ENCODE measurements at regions not wholly inside any gene's neighbourhood (a gene's known extent, or its start where the extent isn't known, plus 50 kb on each side); places are given as distances from the start of the nearest gene placed in this dataset.

DNA sequence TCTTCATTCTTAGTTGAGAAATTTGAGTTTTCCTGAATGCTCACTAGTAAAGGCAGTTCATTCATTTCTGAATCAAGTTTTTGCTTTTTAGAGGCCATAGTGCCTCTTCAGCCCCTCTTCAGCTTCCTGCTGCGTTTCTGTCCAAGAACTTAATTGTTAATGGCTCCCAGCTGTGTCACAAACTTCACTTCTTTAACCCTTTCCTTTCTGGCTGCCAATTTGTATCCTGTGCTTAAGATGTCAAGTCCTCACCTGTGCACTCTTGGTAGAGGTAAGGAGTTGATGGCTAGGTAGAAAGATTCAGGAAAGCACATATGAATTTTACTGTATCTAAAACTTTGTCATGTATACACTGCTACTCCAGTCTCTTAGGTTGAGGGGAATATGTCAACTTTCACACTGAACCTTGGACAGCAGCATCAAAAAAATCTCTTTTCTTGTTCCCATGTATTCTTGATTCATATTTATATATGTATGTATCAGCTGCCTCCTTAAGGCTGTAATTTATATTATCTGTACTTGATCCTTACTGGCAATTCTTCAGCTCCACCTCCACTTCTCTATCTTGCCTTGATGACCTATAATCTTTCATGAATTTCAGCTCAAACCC, 612.8 kb downstream of the LMO4 start:
- no peak overlapping the region for H3K4me3 Mint-ChIP-seq
- H3K9me3 Mint-ChIP-seq = no peaks in the 10 kb centered on the region
- no peak overlapping the region for H3K27ac Mint-ChIP-seq
- no peak for ATAC-seq
- no peaks in the 10 kb centered on the region for H3K4me1 Mint-ChIP-seq (ENCODE audit: low read depth in 2 of 2)
- H3K36me3 Mint-ChIP-seq = no peaks in the 10 kb centered on the region
- no peak for DNase-seq (ENCODE audit: low spot score)
- H3K27me3 Mint-ChIP-seq = peaks cover 11 to 16% of the 10 kb centered on the region in 2 donors

DNA sequence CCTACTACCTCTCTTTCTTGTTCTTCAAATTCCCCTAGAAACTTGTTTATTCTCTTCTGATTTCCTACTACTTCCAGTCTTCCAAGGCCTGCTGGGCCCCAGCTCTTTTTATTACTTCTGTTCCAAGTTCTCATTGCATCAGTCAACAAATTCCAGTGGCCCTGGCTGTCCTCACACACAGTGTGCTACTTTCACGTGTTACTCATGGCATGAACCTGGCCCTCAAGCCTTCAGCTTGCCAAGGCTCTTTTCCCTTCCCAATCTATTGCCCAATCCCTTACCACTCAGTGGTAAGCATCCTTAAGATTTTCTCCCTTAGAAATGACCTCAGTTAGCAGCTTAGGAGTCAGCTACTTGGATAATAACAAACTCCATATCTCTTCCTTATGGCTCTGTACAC, 613.5 kb downstream of the LMO4 start:
- Mint-ChIP-seq H3K4me3 (no peak overlapping the region), H3K4me1 (ENCODE audit: low read depth in 2 of 2) (no peaks in the 10 kb centered on the region)
- ATAC-seq = no peak

DNA sequence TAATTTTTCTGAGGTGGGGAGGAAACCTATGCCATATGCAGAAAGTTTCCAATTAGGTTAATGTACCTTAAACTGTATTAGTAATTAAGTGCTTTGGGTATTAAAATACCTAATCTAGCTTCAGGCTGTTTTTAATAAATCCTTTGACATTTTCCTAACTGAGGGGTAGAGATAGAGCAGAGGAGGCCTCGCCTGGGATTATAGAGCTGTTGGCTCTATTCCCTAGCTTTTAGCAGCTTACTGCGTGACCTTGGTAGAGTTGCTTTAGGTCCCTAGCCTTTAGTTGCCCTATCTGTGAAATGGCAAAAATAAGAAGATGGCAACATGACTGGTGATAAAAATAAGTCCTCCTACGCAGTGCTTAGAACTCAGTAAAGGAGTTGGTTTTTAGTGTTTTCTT, 621.0 kb downstream of the LMO4 start:
- DNase-seq (ENCODE audit: low spot score) = no peak
- H3K27ac Mint-ChIP-seq = no peak overlapping the region
- H3K4me1 Mint-ChIP-seq (ENCODE audit: low read depth in 2 of 2) = peaks cover 0 to 5% of the 10 kb centered on the region in 2 donors
- H3K4me3 Mint-ChIP-seq = no peak overlapping the region
- no peaks in the 10 kb centered on the region for H3K9me3 Mint-ChIP-seq
- no peak for ATAC-seq
- peaks cover 17 to 18% of the 10 kb centered on the region in 2 donors for H3K27me3 Mint-ChIP-seq
- H3K36me3 Mint-ChIP-seq = no peaks in the 10 kb centered on the region

More for the DNA sequence above, 613.5 kb downstream of the LMO4 start:
- no peak for DNase-seq (ENCODE audit: low spot score)
- Mint-ChIP-seq H3K27me3 (peaks cover 11 to 16% of the 10 kb centered on the region in 2 donors), H3K27ac (no peak overlapping the region), H3K36me3 (no peaks in the 10 kb centered on the region), H3K9me3 (no peaks in the 10 kb centered on the region)

DNA sequence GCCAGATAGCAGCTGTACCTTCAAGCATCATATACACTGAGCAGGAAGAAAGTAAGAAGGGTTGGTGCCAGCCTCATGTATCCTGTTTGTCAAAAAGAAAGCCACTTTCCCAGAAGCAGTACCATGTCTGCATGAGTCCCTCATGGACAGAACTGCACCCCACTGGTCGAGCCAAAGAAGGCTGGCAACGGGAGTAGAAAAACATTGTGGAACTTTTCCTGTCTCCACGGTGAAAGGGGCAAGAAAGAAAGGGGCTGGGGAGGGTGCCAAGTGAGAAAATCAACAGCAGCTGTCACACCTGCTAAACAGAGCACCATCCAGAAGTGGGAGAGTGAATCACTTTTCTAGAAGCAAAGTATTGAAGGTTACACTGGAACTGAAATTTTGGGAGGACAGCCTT, 621.7 kb downstream of the LMO4 start:
- H3K27ac Mint-ChIP-seq = no peak overlapping the region
- H3K4me1 Mint-ChIP-seq (ENCODE audit: low read depth in 2 of 2) = peaks cover 0 to 5% of the 10 kb centered on the region in 2 donors
- H3K36me3 Mint-ChIP-seq = no peaks in the 10 kb centered on the region
- no peak for ATAC-seq
- H3K9me3 Mint-ChIP-seq = no peaks in the 10 kb centered on the region
- H3K27me3 Mint-ChIP-seq = peaks cover 16 to 24% of the 10 kb centered on the region in 2 donors
- H3K4me3 Mint-ChIP-seq = no peak overlapping the region
- no peak for DNase-seq (ENCODE audit: low spot score)

DNA sequence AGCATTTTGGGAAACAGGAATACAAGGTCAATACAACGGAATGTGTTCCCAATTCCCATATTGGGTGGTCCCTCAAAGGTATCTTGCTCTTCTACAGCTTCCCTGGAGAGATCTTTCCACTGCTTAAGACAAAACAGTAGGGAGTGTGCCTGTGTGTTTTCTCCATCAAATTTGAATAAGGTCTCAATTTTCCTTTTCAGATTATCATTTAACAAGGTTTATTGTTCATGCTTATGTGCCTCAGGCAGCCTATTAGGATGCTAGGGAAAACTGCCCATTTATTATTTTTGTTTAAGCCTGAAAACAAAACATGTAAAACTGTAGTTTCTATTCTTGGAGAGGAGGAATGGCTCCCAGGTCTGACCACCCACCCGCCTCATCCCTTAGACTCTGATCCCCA, 622.7 kb downstream of the LMO4 start:
- no peaks in the 10 kb centered on the region for H3K36me3 Mint-ChIP-seq
- DNase-seq (ENCODE audit: low spot score) (no peak), ATAC-seq (no peak)
- peaks cover 16 to 32% of the 10 kb centered on the region in 2 donors for H3K27me3 Mint-ChIP-seq
- peaks cover 0 to 5% of the 10 kb centered on the region in 2 donors for H3K4me1 Mint-ChIP-seq (ENCODE audit: low read depth in 2 of 2)
- H3K9me3 Mint-ChIP-seq = no peaks in the 10 kb centered on the region
- H3K27ac Mint-ChIP-seq = no peak overlapping the region
- H3K4me3 Mint-ChIP-seq = no peak overlapping the region

DNA sequence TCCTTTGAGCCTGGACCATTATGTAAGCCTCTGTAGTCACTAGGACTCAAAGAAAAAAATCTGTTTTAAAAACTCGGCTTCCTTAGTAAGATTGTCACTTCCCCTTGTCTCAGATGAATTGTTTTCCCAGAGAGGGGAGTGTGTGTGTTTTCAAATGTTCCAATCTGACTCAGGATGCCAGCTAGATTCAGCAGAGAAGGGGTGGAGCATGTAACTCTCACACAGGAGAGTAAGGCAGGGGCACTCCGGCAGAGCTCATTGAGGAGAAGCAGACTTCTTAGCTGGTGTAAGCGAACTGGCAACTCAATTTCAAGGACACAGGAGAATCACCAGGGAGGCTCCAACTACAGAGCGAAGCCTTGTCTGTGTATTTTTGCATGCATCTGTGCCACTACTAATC, 623.2 kb downstream of the LMO4 start:
- peaks cover 16 to 32% of the 10 kb centered on the region in 2 donors for H3K27me3 Mint-ChIP-seq
- peaks cover 0 to 5% of the 10 kb centered on the region in 2 donors for H3K4me1 Mint-ChIP-seq (ENCODE audit: low read depth in 2 of 2)
- H3K36me3 Mint-ChIP-seq = no peaks in the 10 kb centered on the region
- DNase-seq (ENCODE audit: low spot score) (no peak), ATAC-seq (no peak)
- no peak overlapping the region for H3K4me3 Mint-ChIP-seq
- no peaks in the 10 kb centered on the region for H3K9me3 Mint-ChIP-seq
- no peak overlapping the region for H3K27ac Mint-ChIP-seq

DNA sequence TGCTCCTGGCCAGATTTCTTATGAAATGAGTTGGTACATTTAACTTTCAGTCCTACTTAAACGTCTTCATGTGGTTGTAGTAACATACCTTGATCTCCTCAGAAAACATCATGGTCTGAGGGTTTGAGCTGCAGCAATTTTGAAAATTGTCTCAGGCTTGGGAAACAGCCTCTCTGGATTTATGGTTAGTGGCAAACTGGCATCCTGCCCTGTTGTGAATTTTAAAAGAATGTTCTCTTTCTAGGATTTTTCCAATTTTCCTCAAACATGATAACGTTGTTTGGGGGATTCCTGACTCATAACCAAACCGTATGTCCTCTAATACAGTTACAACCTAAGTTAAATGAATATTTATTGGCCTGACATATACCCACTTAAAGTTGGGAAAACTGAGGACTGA, 624.4 kb downstream of the LMO4 start:
- H3K27me3 Mint-ChIP-seq = peaks cover 16 to 32% of the 10 kb centered on the region in 2 donors

DNA sequence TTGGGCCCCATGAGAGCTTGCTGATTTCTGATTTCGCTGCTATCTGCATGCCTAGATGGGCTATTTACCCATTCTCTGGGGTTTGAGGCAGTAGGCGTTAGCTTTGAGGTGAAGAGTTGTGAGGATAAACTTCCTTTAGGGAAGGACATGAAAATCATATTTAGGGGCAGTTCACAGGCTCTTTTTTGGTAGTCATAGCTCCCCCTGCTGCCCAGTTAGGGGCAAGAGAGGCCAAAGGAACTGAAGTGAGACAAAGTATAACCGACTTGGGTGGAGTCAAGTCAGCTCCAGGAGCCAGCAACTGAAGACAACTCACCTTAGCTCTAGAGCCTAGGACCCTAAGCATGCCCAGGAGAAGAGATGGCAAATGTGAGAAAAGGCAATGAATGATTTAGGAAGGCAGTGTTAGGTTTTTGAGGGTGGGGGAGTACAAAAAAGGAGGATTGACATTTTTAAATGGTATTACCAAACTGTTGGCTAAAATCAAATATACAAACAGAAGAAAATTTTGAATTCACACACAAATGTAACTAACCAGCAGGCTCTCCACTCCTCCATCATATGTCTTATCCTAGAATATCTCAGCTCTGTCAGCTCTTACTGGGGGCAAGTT, 625.2 kb downstream of the LMO4 start:
- Mint-ChIP-seq H3K9me3 (no peaks in the 10 kb centered on the region), H3K4me1 (ENCODE audit: low read depth in 2 of 2) (peaks cover 0 to 5% of the 10 kb centered on the region in 2 donors), H3K27ac (no peak overlapping the region), H3K36me3 (no peaks in the 10 kb centered on the region), H3K4me3 (no peak overlapping the region), H3K27me3 (peaks cover 18 to 33% of the 10 kb centered on the region in 2 donors)
- DNase-seq (ENCODE audit: low spot score) (peak; percentile 80), ATAC-seq (peak; percentile 53 to 73)

More for the DNA sequence above, 624.4 kb downstream of the LMO4 start:
- no peaks in the 10 kb centered on the region for H3K9me3 Mint-ChIP-seq
- no peak overlapping the region for H3K4me3 Mint-ChIP-seq
- H3K27ac Mint-ChIP-seq = no peak overlapping the region
- no peaks in the 10 kb centered on the region for H3K36me3 Mint-ChIP-seq
- ATAC-seq (no peak), DNase-seq (ENCODE audit: low spot score) (no peak)
- peaks cover 0 to 5% of the 10 kb centered on the region in 2 donors for H3K4me1 Mint-ChIP-seq (ENCODE audit: low read depth in 2 of 2)

DNA sequence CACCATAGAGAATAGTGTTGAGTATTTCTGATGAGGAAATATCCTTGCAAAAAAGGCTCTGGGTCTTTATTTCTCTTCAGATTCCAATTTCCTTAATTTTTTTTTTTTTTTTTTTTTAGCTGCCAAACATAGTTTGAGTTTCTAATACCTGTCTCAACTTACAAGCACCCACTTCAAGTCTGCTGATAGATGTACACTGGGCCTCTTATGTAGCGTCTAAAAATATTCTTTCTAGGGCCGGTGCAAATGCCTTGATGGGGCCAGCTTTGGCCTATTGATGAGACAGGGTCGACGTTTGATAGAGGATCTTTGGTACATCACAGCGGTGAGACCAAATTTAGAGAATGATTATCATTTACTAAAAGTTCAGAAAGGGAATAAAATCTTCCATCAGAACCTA, 626.4 kb downstream of the LMO4 start:
- no peak for ATAC-seq
- H3K4me1 Mint-ChIP-seq (ENCODE audit: low read depth in 2 of 2) = peaks cover 0 to 5% of the 10 kb centered on the region in 2 donors
- DNase-seq (ENCODE audit: low spot score) = no peak
- no peak overlapping the region for H3K4me3 Mint-ChIP-seq
- H3K27ac Mint-ChIP-seq = no peak overlapping the region
- peaks cover 18 to 37% of the 10 kb centered on the region in 2 donors for H3K27me3 Mint-ChIP-seq
- H3K9me3 Mint-ChIP-seq = no peaks in the 10 kb centered on the region
- H3K36me3 Mint-ChIP-seq = no peaks in the 10 kb centered on the region

DNA sequence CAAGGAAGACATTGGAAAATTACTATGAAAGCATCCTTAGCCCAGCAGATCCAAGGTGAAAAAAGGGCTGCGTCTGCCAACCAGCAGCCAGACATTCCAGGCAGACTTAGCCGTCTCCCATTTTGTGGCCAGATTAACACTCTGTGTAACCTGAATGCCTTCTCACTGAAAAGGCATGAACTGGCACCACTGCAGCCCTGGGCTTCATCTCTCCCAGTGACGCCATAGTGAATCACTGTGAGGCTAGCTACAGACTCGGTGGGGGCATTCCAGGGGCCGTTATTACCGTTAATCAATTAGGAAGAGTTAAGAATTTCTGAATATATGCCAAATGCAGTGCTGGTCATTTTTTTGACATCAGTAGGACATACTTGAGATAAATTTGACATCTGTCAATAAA, 627.4 kb downstream of the LMO4 start:
- H3K36me3 Mint-ChIP-seq = no peaks in the 10 kb centered on the region
- no peak for DNase-seq (ENCODE audit: low spot score)
- peaks cover 0 to 5% of the 10 kb centered on the region in 2 donors for H3K4me1 Mint-ChIP-seq (ENCODE audit: low read depth in 2 of 2)
- H3K27ac Mint-ChIP-seq = no peak overlapping the region
- no peak overlapping the region for H3K4me3 Mint-ChIP-seq
- no peaks in the 10 kb centered on the region for H3K9me3 Mint-ChIP-seq
- H3K27me3 Mint-ChIP-seq = peaks cover 18 to 33% of the 10 kb centered on the region in 2 donors
- no peak for ATAC-seq

DNA sequence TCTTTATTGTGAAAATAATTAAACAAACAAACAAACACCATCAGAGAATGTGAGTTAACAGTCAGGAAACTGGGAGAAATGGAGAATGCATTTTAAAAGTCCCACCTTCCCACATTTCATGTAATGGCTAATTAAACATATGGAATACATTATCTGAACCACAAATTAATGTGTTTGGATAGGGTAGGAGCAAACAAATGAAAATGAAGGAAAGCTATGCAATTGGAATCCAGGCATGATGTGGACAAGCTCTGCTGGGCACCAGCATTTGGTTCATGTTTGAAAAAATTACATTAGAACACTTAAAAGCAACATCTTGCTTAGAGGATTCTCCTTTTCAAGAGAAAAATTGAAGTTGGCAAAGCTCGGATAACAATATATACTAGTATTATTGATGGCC, 628.1 kb downstream of the LMO4 start:
- ATAC-seq (no peak), DNase-seq (ENCODE audit: low spot score) (no peak)
- peaks cover 0 to 5% of the 10 kb centered on the region in 2 donors for H3K4me1 Mint-ChIP-seq (ENCODE audit: low read depth in 2 of 2)
- peaks cover 18 to 33% of the 10 kb centered on the region in 2 donors for H3K27me3 Mint-ChIP-seq
- H3K27ac Mint-ChIP-seq = no peak overlapping the region
- no peaks in the 10 kb centered on the region for H3K9me3 Mint-ChIP-seq
- H3K4me3 Mint-ChIP-seq = no peak overlapping the region
- H3K36me3 Mint-ChIP-seq = no peaks in the 10 kb centered on the region

DNA sequence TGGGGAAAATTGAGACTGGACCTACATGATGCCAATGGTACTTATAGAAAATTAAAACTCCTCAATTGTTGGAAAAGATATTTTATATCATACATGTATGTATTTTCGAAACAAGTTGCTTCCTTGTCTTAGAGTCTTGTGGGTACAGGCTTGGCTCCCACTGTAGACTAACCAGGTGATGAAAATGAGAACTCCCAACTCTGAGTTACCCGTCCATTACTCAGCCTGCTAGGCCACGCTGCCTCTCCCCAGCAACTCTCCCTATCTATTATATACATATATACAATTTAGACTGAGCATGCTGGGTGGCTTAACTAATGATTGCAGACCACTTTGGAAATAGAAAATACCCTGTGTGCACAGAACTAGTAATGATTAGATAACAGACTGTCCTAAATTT, 628.7 kb downstream of the LMO4 start:
- DNase-seq (ENCODE audit: low spot score) = no peak
- Mint-ChIP-seq H3K4me3 (no peak overlapping the region), H3K27me3 (peaks cover 12 to 33% of the 10 kb centered on the region in 2 donors), H3K36me3 (no peaks in the 10 kb centered on the region), H3K4me1 (ENCODE audit: low read depth in 2 of 2) (peaks cover 0 to 5% of the 10 kb centered on the region in 2 donors), H3K9me3 (no peaks in the 10 kb centered on the region), H3K27ac (no peak overlapping the region)
- no peak for ATAC-seq

DNA sequence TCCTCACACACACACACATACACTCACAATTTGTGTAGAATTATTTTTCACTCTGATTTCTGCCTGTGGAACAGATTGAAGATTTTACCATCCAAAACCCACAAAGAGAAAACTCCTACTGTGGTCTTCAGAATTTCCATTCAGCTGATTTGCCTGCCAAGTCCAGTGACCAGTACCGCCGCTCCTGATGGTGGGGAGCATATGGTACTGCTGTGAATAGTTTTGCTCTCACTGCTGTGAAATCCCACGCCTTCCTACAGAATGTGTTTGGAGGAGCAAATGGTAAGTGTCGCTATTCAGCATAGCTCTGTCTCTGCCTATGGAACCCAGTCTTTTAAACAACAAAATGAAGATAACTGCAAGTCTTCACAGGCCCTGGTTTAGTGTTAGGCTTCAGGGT, 629.5 kb downstream of the LMO4 start:
- ATAC-seq = no peak
- Mint-ChIP-seq H3K36me3 (no peaks in the 10 kb centered on the region), H3K9me3 (no peaks in the 10 kb centered on the region)

DNA sequence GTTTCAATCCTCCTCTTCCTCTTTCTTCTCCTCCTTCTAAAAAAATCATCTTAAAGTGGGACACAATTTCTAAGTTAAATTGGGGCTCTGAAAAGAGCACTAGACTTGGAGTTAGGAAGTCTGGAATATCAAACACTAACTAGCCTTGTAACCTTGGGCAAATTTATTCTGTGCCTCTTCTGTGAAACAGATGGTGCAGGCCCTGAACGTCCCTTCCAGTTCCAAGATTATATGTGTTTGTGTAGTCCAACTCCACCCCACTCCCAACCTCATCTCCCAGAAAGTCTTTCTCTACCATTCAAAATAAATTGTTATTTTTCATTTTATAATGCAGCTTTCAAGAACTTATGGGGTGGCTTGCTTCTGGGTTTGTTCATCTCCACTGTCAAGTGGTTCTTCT, 630.0 kb downstream of the LMO4 start:
- Mint-ChIP-seq H3K27me3 (peaks cover 8 to 39% of the 10 kb centered on the region in 2 donors), H3K4me3 (no peak overlapping the region), H3K36me3 (no peaks in the 10 kb centered on the region), H3K9me3 (no peaks in the 10 kb centered on the region), H3K4me1 (ENCODE audit: low read depth in 2 of 2) (peaks cover 0 to 3% of the 10 kb centered on the region in 2 donors), H3K27ac (no peak overlapping the region)
- DNase-seq (ENCODE audit: low spot score) = no peak
- ATAC-seq = no peak

More for the DNA sequence above, 629.5 kb downstream of the LMO4 start:
- Mint-ChIP-seq H3K4me1 (ENCODE audit: low read depth in 2 of 2) (peaks cover 0 to 5% of the 10 kb centered on the region in 2 donors), H3K27me3 (peaks cover 10 to 34% of the 10 kb centered on the region in 2 donors), H3K27ac (no peak overlapping the region), H3K4me3 (no peak overlapping the region)
- DNase-seq (ENCODE audit: low spot score) = no peak

Data from natural killer cell treated with Interleukin-12 subunit alpha and Interleukin-12 subunit beta and Interleukin-15 and Interleukin-18, amount 100 ng/mL, for 72 hours (primary cell).